Loucy (cell line): ENCODE measurements at regions not wholly inside any gene's neighbourhood (a gene's known extent, or its start where the extent isn't known, plus 50 kb on each side); places are given as distances from the start of the nearest gene placed in this dataset.

Experiments used
- H2AFZ ChIP-seq: fragments of 200-600 bp; sonication (generic); 2 replicates; pipeline ENCODE4 v1.6.0; 2016; ENCODE audit warnings: antibody characterized with exemption, mild to moderate bottlenecking, low read length, moderate library complexity
- H3F3A ChIP-seq: fragments of 200-600 bp; 2 replicates; pipeline ENCODE4 v1.6.0; 2016; ENCODE audit warnings: antibody characterized with exemption, low read depth, mild to moderate bottlenecking
- H3K27me3 ChIP-seq: fragments of 200-600 bp; sonication (generic); 2 replicates; pipeline ENCODE4 v1.6.1; 2014; ENCODE audit warnings: low read length, mild to moderate bottlenecking; ENCODE audit not compliant: insufficient read depth, poor library complexity, severe bottlenecking
- H3K36me3 ChIP-seq: fragments of 200-600 bp; sonication (generic); 2 replicates; pipeline ENCODE4 v1.6.1; 2016; ENCODE audit warnings: low read length; ENCODE audit not compliant: insufficient read depth
- H3K4me1 ChIP-seq: fragments of 200-600 bp; sonication (generic); 2 replicates; pipeline ENCODE4 v1.5.1; 2014; ENCODE audit warnings: low read length, mild to moderate bottlenecking; ENCODE audit not compliant: insufficient read depth, poor library complexity, severe bottlenecking
- H3K4me2 ChIP-seq: fragments of 200-600 bp; sonication (generic); 2 replicates; pipeline ENCODE4 v1.6.0; 2014; ENCODE audit warnings: antibody characterized with exemption, low read length, low read depth, mild to moderate bottlenecking; ENCODE audit not compliant: poor library complexity, severe bottlenecking
- H3K4me3 ChIP-seq: fragments of 200-600 bp; sonication (generic); 2 replicates; pipeline ENCODE4 v1.5.1; 2014; ENCODE audit warnings: low read length, mild to moderate bottlenecking, mixed read lengths; ENCODE audit not compliant: poor library complexity, severe bottlenecking
- H3K79me2 ChIP-seq: fragments of 200-600 bp; sonication (generic); 2 replicates; pipeline ENCODE4 v1.6.1; 2014; ENCODE audit warnings: low read length; ENCODE audit not compliant: insufficient read depth
- H3K9ac ChIP-seq: fragments of 200-600 bp; sonication (generic); 2 replicates; pipeline ENCODE4 v1.6.0; 2014; ENCODE audit warnings: mild to moderate bottlenecking, low read depth, low read length, moderate library complexity; ENCODE audit not compliant: poor library complexity, severe bottlenecking
- H3K9me2 ChIP-seq: fragments of 200-600 bp; sonication (generic); replicated peaks from 2 replicates; pipeline ENCODE4 v1.6.1; 2016; ENCODE audit warnings: low read depth, low read length, mixed read lengths
- H3K9me3 ChIP-seq: fragments of 200-600 bp; sonication (generic); 2 replicates; pipeline ENCODE4 v1.6.1; 2014; ENCODE audit warnings: mild to moderate bottlenecking, antibody characterized with exemption, low read length, low read depth; ENCODE audit not compliant: insufficient read depth
- H4K20me1 ChIP-seq: fragments of 200-600 bp; sonication (generic); 2 replicates; pipeline ENCODE4 v1.6.0; 2014; ENCODE audit warnings: antibody characterized with exemption, low read length, mild to moderate bottlenecking; ENCODE audit not compliant: insufficient read depth, poor library complexity, severe bottlenecking
- EZH2phosphoT487 ChIP-seq: fragments of 200-600 bp; IDR thresholded peaks from 2 replicates; pipeline ENCODE4 v1.6.1; 2018; ENCODE audit warnings: antibody characterized with exemption, mild to moderate bottlenecking, moderate library complexity, borderline replicate concordance
- TF ChIP-seq, protein P1 (sequence below): fragments of 200-600 bp; sonication (generic); conservative IDR thresholded peaks from 2 replicates; pipeline ENCODE4 v1.5.1; 2014; ENCODE audit warnings: mild to moderate bottlenecking, antibody characterized with exemption, low read length

DNA sequence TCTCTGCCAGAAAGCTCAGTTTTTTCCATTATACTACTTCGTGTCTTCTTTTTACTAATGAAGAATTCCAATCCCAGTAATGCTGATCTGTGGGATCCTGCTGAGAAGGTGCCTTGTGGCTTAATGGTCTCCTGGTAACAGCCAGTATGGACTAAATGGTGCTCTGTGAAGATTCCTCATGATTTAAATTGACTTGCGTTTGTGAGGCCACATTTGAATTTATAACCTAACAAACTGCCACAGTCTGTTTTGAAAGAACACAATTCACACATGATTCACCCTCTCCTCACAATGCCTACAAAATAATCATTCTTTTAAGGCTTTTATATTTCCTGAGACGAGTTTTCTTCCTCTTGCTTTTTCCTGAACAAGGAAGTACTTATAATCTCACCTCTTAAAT is 140.0 kb downstream of the MBL2 start:
- H3F3A ChIP-seq, result no peaks in the 10 kb centered on the region
- no peaks in the 10 kb centered on the region for H3K27me3 ChIP-seq
- H3K4me3 ChIP-seq, result no peak overlapping the region
- no peak overlapping the region for H3K9ac ChIP-seq
- TF ChIP-seq EZH2phosphoT487, result no peak
- TF ChIP-seq, protein P1, sequence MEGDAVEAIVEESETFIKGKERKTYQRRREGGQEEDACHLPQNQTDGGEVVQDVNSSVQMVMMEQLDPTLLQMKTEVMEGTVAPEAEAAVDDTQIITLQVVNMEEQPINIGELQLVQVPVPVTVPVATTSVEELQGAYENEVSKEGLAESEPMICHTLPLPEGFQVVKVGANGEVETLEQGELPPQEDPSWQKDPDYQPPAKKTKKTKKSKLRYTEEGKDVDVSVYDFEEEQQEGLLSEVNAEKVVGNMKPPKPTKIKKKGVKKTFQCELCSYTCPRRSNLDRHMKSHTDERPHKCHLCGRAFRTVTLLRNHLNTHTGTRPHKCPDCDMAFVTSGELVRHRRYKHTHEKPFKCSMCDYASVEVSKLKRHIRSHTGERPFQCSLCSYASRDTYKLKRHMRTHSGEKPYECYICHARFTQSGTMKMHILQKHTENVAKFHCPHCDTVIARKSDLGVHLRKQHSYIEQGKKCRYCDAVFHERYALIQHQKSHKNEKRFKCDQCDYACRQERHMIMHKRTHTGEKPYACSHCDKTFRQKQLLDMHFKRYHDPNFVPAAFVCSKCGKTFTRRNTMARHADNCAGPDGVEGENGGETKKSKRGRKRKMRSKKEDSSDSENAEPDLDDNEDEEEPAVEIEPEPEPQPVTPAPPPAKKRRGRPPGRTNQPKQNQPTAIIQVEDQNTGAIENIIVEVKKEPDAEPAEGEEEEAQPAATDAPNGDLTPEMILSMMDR, result no peak
- no peaks in the 10 kb centered on the region for H4K20me1 ChIP-seq
- H2AFZ ChIP-seq, result no peak overlapping the region; the same call in 1 of the 2 replicates
- H3K36me3 ChIP-seq, result no peaks in the 10 kb centered on the region
- no peaks in the 10 kb centered on the region for H3K9me2 ChIP-seq
- H3K79me2 ChIP-seq, result no peaks in the 10 kb centered on the region
- no peaks in the 10 kb centered on the region for H3K9me3 ChIP-seq
- no peaks in the 10 kb centered on the region for H3K4me1 ChIP-seq
- H3K4me2 ChIP-seq, result no peak overlapping the region

DNA sequence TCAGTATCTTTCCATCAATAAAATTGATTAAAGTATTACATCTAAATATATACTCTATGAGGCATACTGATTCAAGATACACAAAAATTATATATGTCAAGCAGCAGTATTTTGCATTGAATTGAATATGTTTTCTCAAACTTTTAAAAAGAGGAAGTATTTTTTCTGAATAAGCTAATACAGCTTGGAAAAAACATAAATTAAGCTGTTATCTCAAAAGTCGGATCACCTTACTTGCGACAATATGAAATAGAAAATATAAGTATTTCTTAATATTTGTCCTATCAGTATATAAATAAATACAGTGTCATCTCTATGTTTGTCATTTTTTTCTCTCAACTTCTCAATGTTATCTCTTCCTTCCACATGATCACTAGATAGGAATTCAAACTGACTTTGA is 139.3 kb downstream of the MBL2 start:
- H3K4me3 ChIP-seq, result no peak overlapping the region
- H3F3A ChIP-seq, result no peaks in the 10 kb centered on the region
- H2AFZ ChIP-seq, result no peak overlapping the region
- no peak overlapping the region for H3K9ac ChIP-seq
- no peaks in the 10 kb centered on the region for H3K9me3 ChIP-seq
- no peaks in the 10 kb centered on the region for H3K4me1 ChIP-seq
- H3K79me2 ChIP-seq, result no peaks in the 10 kb centered on the region
- no peaks in the 10 kb centered on the region for H3K36me3 ChIP-seq
- H3K9me2 ChIP-seq, result no peaks in the 10 kb centered on the region
- no peak overlapping the region for H3K4me2 ChIP-seq
- H3K27me3 ChIP-seq, result no peaks in the 10 kb centered on the region
- no peak for TF ChIP-seq EZH2phosphoT487
- TF ChIP-seq, protein P1, result no peak
- H4K20me1 ChIP-seq, result no peaks in the 10 kb centered on the region

DNA sequence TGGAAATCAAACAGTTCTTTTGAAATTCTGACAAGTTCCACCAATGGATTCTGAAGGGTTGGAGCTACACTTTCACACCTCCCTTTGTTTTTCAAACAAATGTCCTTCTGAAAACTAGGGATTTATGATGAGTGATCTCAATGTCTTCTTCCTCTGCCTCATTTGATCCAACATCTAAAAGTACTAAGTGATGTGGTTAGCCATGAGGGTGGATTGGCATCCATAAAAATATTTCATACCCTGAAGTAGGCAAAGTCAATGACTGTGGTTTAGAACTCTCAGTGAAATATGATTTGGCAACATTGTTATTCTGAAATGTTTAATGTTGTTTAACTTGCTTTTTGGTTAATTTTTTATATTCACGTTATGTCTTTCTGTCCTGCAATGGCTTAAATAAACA is 136.9 kb downstream of the MBL2 start:
- H3K79me2 ChIP-seq, result no peaks in the 10 kb centered on the region
- no peaks in the 10 kb centered on the region for H3K9me3 ChIP-seq
- no peaks in the 10 kb centered on the region for H3K36me3 ChIP-seq
- H3K27me3 ChIP-seq, result no peaks in the 10 kb centered on the region
- no peaks in the 10 kb centered on the region for H3F3A ChIP-seq
- H2AFZ ChIP-seq, result no peak overlapping the region
- H3K9ac ChIP-seq, result no peak overlapping the region
- no peaks in the 10 kb centered on the region for H3K9me2 ChIP-seq
- no peak overlapping the region for H3K4me3 ChIP-seq
- no peaks in the 10 kb centered on the region for H4K20me1 ChIP-seq
- H3K4me1 ChIP-seq, result no peaks in the 10 kb centered on the region
- TF ChIP-seq EZH2phosphoT487, result no peak
- TF ChIP-seq, protein P1, result no peak
- H3K4me2 ChIP-seq, result no peak overlapping the region
